Type B pancreatic cell (in vitro differentiated cells): ENCODE measurements at regions not wholly inside any gene's neighbourhood (a gene's known extent, or its start where the extent isn't known, plus 50 kb on each side); places are given as distances from the start of the nearest gene placed in this dataset.
A peak's percentile ranks its signal among the peaks of the same experiment; 100 is the strongest.

Experiments used
- DNase-seq: peaks from one replicate; pipeline ENCODE4 v3.0.0; 2021; ENCODE audit warnings: mixed read lengths; ENCODE audit not compliant: unreplicated experiment; ENCODE audit errors: extremely low spot score
- H3K27ac Mint-ChIP-seq: 2 replicates; pipeline ENCODE4 v1.8.0; 2021; ENCODE audit warnings: mild to moderate bottlenecking, mixed read lengths
- H3K27me3 Mint-ChIP-seq: 2 replicates; pipeline ENCODE4 v1.8.0; 2021; ENCODE audit warnings: mixed read lengths
- H3K36me3 Mint-ChIP-seq: 2 replicates; pipeline ENCODE4 v1.8.0; 2021; ENCODE audit warnings: mixed read lengths
- H3K4me1 Mint-ChIP-seq: one replicate; pipeline ENCODE4 v1.8.0; 2021; ENCODE audit warnings: mixed read lengths; ENCODE audit not compliant: unreplicated experiment
- H3K4me3 Mint-ChIP-seq: 2 replicates; pipeline ENCODE4 v1.8.0; 2021; ENCODE audit warnings: mild to moderate bottlenecking, mixed read lengths
- H3K9me3 Mint-ChIP-seq: 2 replicates; pipeline ENCODE4 v1.8.0; 2021; ENCODE audit warnings: mixed read lengths
- TF ChIP-seq, protein P1 (sequence below): fragments of 200-600 bp; sonication (generic); conservative IDR thresholded peaks from 2 replicates; pipeline ENCODE4 v1.5.0; 2021; ENCODE audit warnings: antibody characterized with exemption, mild to moderate bottlenecking

DNA sequence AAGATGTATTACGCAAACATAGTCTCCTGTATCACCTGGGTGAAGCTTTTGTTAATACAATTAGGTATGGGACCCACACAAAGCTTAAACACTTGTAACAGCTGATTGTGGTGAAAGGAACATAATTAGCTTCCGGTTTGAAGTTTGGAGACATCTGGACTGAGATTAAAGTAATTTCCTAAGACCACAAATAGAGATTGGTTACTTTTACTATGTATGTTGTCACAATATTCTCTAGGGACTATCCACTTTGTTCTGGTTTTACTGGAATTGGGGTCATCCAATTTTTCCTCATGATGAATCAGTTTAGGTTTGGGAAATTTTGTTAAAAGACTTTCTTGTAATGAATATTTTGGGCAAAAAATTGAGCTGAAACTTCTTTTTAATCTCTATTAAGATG lies 71.8 kb upstream of the SAMSN1 start:
- Mint-ChIP-seq H3K4me1 (peaks cover 16% of the 10 kb centered on the region), H3K27ac (no peak overlapping the region), H3K4me3 (no peak overlapping the region), H3K36me3 (no peaks in the 10 kb centered on the region), H3K9me3 (peaks cover 5% of the 10 kb centered on the region), H3K27me3 (peaks cover 3% of the 10 kb centered on the region)
- TF ChIP-seq, protein P1, sequence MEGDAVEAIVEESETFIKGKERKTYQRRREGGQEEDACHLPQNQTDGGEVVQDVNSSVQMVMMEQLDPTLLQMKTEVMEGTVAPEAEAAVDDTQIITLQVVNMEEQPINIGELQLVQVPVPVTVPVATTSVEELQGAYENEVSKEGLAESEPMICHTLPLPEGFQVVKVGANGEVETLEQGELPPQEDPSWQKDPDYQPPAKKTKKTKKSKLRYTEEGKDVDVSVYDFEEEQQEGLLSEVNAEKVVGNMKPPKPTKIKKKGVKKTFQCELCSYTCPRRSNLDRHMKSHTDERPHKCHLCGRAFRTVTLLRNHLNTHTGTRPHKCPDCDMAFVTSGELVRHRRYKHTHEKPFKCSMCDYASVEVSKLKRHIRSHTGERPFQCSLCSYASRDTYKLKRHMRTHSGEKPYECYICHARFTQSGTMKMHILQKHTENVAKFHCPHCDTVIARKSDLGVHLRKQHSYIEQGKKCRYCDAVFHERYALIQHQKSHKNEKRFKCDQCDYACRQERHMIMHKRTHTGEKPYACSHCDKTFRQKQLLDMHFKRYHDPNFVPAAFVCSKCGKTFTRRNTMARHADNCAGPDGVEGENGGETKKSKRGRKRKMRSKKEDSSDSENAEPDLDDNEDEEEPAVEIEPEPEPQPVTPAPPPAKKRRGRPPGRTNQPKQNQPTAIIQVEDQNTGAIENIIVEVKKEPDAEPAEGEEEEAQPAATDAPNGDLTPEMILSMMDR, result no peak
- DNase-seq, result no peak

DNA sequence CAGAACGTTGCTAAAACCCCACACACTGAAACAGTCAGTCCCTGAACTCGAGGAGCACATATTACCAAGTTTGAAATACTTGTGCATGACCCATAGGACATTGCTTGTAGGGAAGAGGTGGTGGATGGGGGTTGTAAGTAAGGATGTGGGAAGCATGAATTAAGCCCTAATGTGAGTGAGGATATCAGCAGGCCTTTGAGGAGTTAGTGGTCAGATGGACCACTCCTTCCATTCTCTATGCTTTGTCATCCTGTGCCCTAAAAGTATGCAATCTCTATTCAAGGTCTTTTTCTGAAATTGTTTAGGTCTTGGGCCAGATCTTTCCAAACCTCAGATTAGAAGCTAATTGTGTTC lies 70.9 kb upstream of the SAMSN1 start:
- peaks cover 5% of the 10 kb centered on the region for H3K9me3 Mint-ChIP-seq
- H3K27ac Mint-ChIP-seq, result no peak overlapping the region
- TF ChIP-seq, protein P1, result no peak
- H3K36me3 Mint-ChIP-seq, result no peaks in the 10 kb centered on the region
- H3K4me1 Mint-ChIP-seq, result peaks cover 16% of the 10 kb centered on the region
- no peak overlapping the region for H3K4me3 Mint-ChIP-seq
- H3K27me3 Mint-ChIP-seq, result peaks cover 3% of the 10 kb centered on the region
- DNase-seq, result no peak

DNA sequence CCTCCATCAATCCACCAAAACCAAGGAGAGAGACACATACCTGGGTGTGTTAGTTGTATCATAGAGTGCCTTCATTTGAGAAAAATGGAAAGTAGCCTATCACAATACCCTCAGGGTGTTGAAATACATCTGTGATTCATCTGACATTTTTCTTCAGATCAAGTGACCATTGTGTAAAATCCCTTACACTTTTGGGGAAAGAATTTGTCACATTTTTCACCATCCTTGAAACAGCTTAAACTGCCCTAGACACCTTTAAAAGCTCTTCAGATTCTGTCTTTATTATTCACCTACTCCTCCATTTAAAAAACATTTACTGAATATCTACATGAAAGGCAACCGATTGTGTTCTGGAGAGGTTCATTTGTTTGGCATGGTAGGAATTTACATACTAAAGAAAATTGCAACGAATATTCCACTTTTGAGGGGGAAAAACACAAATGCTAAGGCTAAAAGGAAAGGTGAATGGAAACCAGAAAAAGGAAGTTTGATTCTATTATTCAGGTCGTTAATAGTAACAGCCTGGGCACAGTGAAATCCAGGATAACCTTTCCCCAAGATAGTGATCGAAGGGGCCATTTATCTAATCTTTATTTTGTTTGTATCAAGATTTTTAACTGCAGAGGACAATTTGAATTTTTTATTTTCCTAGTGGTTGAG lies 70.4 kb upstream of the SAMSN1 start:
- TF ChIP-seq, protein P1, result no peak
- H3K27ac Mint-ChIP-seq, result peak overlapping the region; percentile 26
- no peak overlapping the region for H3K4me3 Mint-ChIP-seq
- peaks cover 5% of the 10 kb centered on the region for H3K9me3 Mint-ChIP-seq
- no peaks in the 10 kb centered on the region for H3K36me3 Mint-ChIP-seq
- no peak for DNase-seq
- peaks cover 16% of the 10 kb centered on the region for H3K4me1 Mint-ChIP-seq
- peaks cover 3% of the 10 kb centered on the region for H3K27me3 Mint-ChIP-seq

DNA sequence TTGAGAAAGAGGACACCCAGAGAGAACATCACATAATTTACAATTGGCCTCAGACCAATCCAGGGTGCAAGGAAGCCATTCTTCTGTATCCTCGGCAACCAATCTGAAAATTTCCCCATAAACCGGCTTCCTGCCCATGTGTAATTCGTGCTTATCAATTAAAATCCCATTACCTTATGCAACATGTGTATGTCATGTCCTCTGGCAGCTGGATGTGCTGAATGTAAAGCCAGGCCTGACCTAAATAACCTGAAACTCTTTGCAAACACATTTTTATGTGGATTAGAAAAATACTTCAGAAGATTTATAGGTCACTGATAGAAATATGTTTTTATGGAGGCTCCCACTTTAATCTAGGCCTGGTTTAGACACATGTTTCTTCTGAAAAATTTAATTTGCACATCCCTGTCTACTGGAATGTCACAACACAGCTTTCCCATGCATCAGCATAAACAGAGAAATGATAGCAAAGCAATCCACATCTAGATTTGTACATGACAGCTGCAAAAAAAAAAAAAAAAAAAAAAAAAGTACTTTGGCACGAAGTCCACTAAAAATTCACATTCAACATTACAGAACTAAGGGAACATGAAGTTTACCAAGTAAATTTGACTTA lies 69.4 kb upstream of the SAMSN1 start:
- Mint-ChIP-seq H3K9me3 (peaks cover 8% of the 10 kb centered on the region), H3K27me3 (peaks cover 3% of the 10 kb centered on the region), H3K4me3 (no peak overlapping the region), H3K27ac (no peak overlapping the region), H3K36me3 (no peaks in the 10 kb centered on the region), H3K4me1 (peaks cover 16% of the 10 kb centered on the region)
- DNase-seq, result no peak
- TF ChIP-seq, protein P1, result no peak

DNA sequence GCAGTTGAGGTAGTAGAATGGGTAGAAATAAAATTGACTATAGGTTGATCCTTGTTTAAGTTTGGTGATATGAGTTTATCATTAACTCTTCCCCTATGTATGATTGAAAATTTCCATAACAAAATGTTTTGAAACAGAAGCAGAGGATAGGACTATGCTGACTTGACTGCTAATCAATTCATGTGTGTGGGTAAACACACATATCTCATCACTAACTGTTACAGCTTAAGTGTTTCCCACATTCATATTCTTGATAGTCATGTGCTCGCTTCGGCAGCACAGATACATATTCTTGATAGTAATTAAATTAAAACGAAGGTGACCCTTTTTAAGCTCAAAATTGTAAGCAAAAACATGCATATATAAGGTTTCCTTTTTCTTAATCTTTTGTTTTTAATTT lies 68.2 kb upstream of the SAMSN1 start:
- Mint-ChIP-seq H3K4me3 (no peak overlapping the region), H3K27me3 (no peaks in the 10 kb centered on the region), H3K9me3 (peaks cover 11% of the 10 kb centered on the region), H3K36me3 (no peaks in the 10 kb centered on the region), H3K27ac (no peak overlapping the region), H3K4me1 (peaks cover 16% of the 10 kb centered on the region)
- DNase-seq, result no peak
- TF ChIP-seq, protein P1, result no peak
